Heart right ventricle (tissue), 16 donors: ENCODE measurements at regions not wholly inside any gene's neighbourhood (a gene's known extent, or its start where the extent isn't known, plus 50 kb on each side); places are given as distances from the start of the nearest gene placed in this dataset.

ENCODE experiments used
- ATAC-seq, 8 donors: fragments of 200-7000 bp; cut with Tn5 transposase; one replicate each; pipeline ENCODE4 v1.9.1; 2020; ENCODE audit warnings: mild to moderate bottlenecking in 8 of 8, moderate library complexity in 8 of 8, moderate number of reproducible peaks in 1 of 8
- DNase-seq, 2 donors: peaks; one replicate each; pipeline ENCODE4 v3.0.0-alpha.2; 2020
- H3K27ac ChIP-seq, 10 donors: fragments of 200-600 bp; sonication (generic) in 2 of 10; one replicate each; pipeline versions ENCODE4 v1.5.0 to v1.8.0; 2020 to 2022; ENCODE audit warnings: mild to moderate bottlenecking in 3 of 10
- H3K27me3 ChIP-seq, 7 donors: fragments of 200-600 bp; one replicate each; pipeline ENCODE4 v1.8.0; 2021 to 2022; ENCODE audit warnings: mild to moderate bottlenecking in 2 of 7
- H3K36me3 ChIP-seq, 9 donors: fragments of 200-600 bp; sonication (generic) in 1 of 9; one replicate each; pipeline versions ENCODE4 v1.5.0 to v1.8.0; 2020 to 2022; ENCODE audit warnings: mild to moderate bottlenecking in 2 of 9
- H3K4me1 ChIP-seq, 9 donors: fragments of 200-600 bp; sonication (generic) in 1 of 9; one replicate each; pipeline versions ENCODE4 v1.5.0 to v1.8.0; 2020 to 2022; ENCODE audit warnings: mild to moderate bottlenecking in 4 of 9
- H3K4me3 ChIP-seq, 10 donors: fragments of 200-600 bp; sonication (generic) in 2 of 10; one replicate each; pipeline versions ENCODE4 v1.5.0 to v1.8.0; 2020 to 2022; ENCODE audit warnings: mild to moderate bottlenecking in 7 of 10, moderate library complexity in 2 of 10
- H3K9me3 ChIP-seq, 11 donors: fragments of 200-600 bp in 10 of 11; sonication (generic) in 2 of 11; one replicate each; pipeline versions ENCODE4 v1.5.0 to v1.8.0; 2013 to 2022; ENCODE audit warnings: mild to moderate bottlenecking in 2 of 11, control low read depth in 1 of 11, moderate library complexity in 1 of 11
- WGBS, 2 donors: extraction: QIAGEN DNeasy Blood & Tissue Kit; methylation state at CpG; one replicate each; pipeline ENCODE4 v1.1.7; 2013; ENCODE audit warnings: inconsistent platforms in 1 of 2; 5-methylcytosine and 5-hydroxymethylcytosine counted together
- intact Hi-C, 10 donors: fragments of 100-400 bp; cut with DNase I; formaldehyde crosslinking; loops; one replicate each; pipeline versions ENCODE4 v1.11.1 to v1.14.2; 2022
- TF ChIP-seq, protein P1 (sequence below), 9 donors: fragments of 200-600 bp; sonication (generic) in 2 of 9; IDR thresholded peaks; one replicate each; pipeline versions ENCODE4 v1.5.0 to v1.8.0; 2021 to 2022; ENCODE audit warnings: antibody characterized with exemption in 9 of 9, mild to moderate bottlenecking in 5 of 9, moderate library complexity in 1 of 9
- donor health status: Arrhythmogenic right ventricular cardiomyopathy.
- donor health status: ischemic (EF 13 %, LVEDD 7.1; RV severe dilation, severe dysfunction).
- donor health status: healthy with polysubstance abuse.
- donor health status: DM: no; HTN: yes; CAD: no.
- donor health status: DM: no; HTN: no; CAD: no.
- donor health status: ischemic (EF 25% LVEDD 6.9; RV normal size, moderate dysfunction).
- donor health status: ischemic (EF 25% LVEDD 5.7; RV mildly dilated, moderate dysfunction).
- donor health status: healthy.
- donor health status: DM: yes; HTN: yes; CAD: no.
- donor health status: Ischemic cardiomyopathy.
- donor health status: ischemic (EF 35%, LVEDD 5.7; RV mildly dilated, moderate dysfunction).
- donor health status: nonischemic (EF 11% LVEDD 7.7; RV severe dilation, severe dysfunction).
- donor health status: DM: yes; HTN: yes; CAD: no.
- donor health status: PGD.
- donor health status: ischemic (EF 29% LVEDD 5.4; RV normal size, mild dysfunction).
- donor health status: nonischemic (EF 23%, LVEDD 6.1; RV moderate dilation, normal function).

GRCh38 chr12:61891632-61892031, 368.6 kb upstream of the USP15 start:
- intact Hi-C loops, result no loop called here
- Histone ChIP-seq H3K4me3 (no peak overlapping the region), H3K36me3 (no peaks in the 10 kb centered on the region), H3K9me3 (no peaks in the 10 kb centered on the region), H3K27ac (no peak overlapping the region), H3K4me1 (no peaks in the 10 kb centered on the region), H3K27me3 (no peaks in the 10 kb centered on the region)
- 55 to 58% methylated on average over 1 of the region's 1 CpG for WGBS, 2 donors
- DNase-seq, result no peak
- ATAC-seq, result peak in 1 of 8 donors; percentile 39
- TF ChIP-seq, protein P1, sequence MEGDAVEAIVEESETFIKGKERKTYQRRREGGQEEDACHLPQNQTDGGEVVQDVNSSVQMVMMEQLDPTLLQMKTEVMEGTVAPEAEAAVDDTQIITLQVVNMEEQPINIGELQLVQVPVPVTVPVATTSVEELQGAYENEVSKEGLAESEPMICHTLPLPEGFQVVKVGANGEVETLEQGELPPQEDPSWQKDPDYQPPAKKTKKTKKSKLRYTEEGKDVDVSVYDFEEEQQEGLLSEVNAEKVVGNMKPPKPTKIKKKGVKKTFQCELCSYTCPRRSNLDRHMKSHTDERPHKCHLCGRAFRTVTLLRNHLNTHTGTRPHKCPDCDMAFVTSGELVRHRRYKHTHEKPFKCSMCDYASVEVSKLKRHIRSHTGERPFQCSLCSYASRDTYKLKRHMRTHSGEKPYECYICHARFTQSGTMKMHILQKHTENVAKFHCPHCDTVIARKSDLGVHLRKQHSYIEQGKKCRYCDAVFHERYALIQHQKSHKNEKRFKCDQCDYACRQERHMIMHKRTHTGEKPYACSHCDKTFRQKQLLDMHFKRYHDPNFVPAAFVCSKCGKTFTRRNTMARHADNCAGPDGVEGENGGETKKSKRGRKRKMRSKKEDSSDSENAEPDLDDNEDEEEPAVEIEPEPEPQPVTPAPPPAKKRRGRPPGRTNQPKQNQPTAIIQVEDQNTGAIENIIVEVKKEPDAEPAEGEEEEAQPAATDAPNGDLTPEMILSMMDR (IDR thresholded peaks at IDR 0.05), result no peak

GRCh38 chr12:61894168-61894567, 366.0 kb upstream of the USP15 start:
- no peaks in the 10 kb centered on the region for H3K4me1 ChIP-seq
- H3K36me3 ChIP-seq, result no peaks in the 10 kb centered on the region
- peaks cover 0 to 22% (median 0%) of the 10 kb centered on the region in 11 donors for H3K9me3 ChIP-seq
- 85 to 89% methylated on average over 1 of the region's 1 CpG for WGBS, 2 donors
- ATAC-seq, result no peak
- no peaks in the 10 kb centered on the region for H3K27me3 ChIP-seq
- H3K4me3 ChIP-seq, result no peak overlapping the region
- intact Hi-C loops, result no loop called here
- TF ChIP-seq, protein P1 (IDR thresholded peaks at IDR 0.05), result no peak
- no peak overlapping the region for H3K27ac ChIP-seq
- DNase-seq, result no peak

DNA sequence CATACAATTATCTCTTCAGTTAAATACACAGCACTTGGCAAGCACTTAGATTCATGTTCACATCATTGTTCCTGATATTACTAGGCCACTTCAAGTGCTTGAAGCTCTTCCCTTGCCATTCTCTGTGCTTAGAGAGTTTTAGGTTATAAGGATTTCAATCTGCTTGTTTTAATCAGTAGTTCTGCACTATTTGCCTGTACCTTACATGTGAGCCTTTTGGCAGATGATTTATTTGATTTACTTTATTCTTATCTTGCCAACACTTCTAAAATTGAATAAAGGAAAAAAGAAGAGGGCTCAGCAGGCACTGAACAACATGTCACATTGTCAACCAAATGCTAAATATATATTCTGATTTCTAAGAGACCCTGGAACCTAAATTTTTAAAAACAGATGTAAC, 363.8 kb upstream of the USP15 start:
- no peak overlapping the region for H3K27ac ChIP-seq
- H3K4me3 ChIP-seq, result no peak overlapping the region
- ATAC-seq, result no peak
- no peaks in the 10 kb centered on the region for H3K4me1 ChIP-seq
- TF ChIP-seq, protein P1 (IDR thresholded peaks at IDR 0.05), result no peak
- H3K27me3 ChIP-seq, result no peaks in the 10 kb centered on the region
- peaks cover 0 to 25% (median 0%) of the 10 kb centered on the region in 11 donors for H3K9me3 ChIP-seq
- no peaks in the 10 kb centered on the region for H3K36me3 ChIP-seq
- intact Hi-C loops, result no loop called here
- DNase-seq, result no peak

DNA sequence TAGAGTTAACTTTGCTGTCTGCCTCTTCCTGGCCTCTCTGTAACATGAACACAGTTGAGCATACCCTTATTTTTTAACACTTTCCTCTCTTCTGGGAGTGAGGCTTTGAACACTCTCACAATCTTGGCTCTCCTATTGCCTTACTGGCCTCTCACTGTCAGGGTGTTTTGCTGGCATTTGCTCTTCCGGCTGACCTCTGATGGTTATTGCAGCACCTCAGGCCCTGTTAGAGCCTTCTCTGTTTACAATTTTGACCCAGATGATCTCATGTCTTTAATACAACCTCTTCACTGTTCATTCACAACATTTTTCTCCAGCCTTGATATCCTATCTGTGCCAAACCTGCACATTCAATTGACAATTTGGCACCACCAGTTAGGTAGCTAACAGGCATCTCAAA, 357.8 kb upstream of the USP15 start:
- H3K4me1 ChIP-seq, result no peaks in the 10 kb centered on the region
- no peaks in the 10 kb centered on the region for H3K27me3 ChIP-seq
- intact Hi-C loops, result no loop called here
- WGBS, 2 donors, result 89 to 92% methylated on average over 1 of the region's 1 CpG
- DNase-seq, result no peak
- no peak for ATAC-seq
- H3K4me3 ChIP-seq, result no peak overlapping the region
- peaks cover 0 to 21% (median 0%) of the 10 kb centered on the region in 11 donors for H3K9me3 ChIP-seq
- no peak overlapping the region for H3K27ac ChIP-seq
- TF ChIP-seq, protein P1 (IDR thresholded peaks at IDR 0.05), result no peak
- H3K36me3 ChIP-seq, result no peaks in the 10 kb centered on the region

- H3K36me3 ChIP-seq, result no peaks in the 10 kb centered on the region
- H3K4me1 ChIP-seq, result no peaks in the 10 kb centered on the region
- no peaks in the 10 kb centered on the region for H3K27me3 ChIP-seq
- H3K27ac ChIP-seq, result no peak overlapping the region
- no peak for ATAC-seq
- H3K9me3 ChIP-seq, result peaks cover 0 to 4% (median 0%) of the 10 kb centered on the region in 11 donors
- TF ChIP-seq, protein P1 (IDR thresholded peaks at IDR 0.05), result no peak
- 31 to 33% methylated on average over 2 of the region's 2 CpGs for WGBS, 2 donors
- H3K4me3 ChIP-seq, result no peak overlapping the region
- no peak for DNase-seq
- intact Hi-C loops, result no loop called here
These were observed 349.1 kb upstream of the USP15 start for GRCh38 chr12:61911113-61911512.
